DMS153 treated with DMSO at 0.1 percent for 48 hours (cell line): ENCODE measurements at regions not wholly inside any gene's neighbourhood (a gene's known extent, or its start where the extent isn't known, plus 50 kb on each side); places are given as distances from the start of the nearest gene placed in this dataset.

Experiments used
- DNase-seq: peaks from one replicate; lab custom pipeline; 2025; ENCODE audit not compliant: unreplicated experiment; lab: John Stamatoyannopoulos, UW

- no peak for DNase-seq
Observed at GRCh38 chr5:36355516-36355915, 53.8 kb upstream of the RANBP3L start.

- DNase-seq = no peak
Observed at GRCh38 chr5:36356915-36357314, 55.2 kb upstream of the RANBP3L start.

DNA sequence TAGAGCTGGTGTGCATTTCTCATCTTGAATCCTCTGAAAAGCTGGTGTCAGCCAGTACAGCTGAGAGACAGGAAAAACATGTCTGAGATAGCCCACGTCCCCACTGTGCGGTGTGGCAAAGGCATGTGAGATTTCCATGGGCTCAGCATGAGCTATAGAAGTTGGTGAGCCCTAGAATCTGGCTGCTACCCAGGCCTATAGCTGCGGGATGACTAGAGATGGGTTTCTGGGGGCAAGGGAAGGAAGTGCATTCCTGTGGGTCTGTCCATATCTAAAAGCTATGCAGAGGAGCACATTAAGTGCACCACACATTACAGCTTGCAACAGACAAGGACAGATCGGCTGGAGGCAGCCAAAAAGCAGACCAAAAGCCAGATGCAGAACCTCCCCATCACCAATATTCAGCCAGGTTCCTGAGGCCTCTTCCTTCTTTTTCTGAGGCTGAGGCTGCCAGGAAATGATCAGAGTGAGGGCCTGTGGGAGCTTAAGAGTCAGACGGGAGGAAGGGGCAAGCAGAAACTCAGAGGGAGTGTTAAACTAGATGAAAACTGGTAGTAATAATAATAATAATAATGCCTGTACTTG is 55.8 kb upstream of the RANBP3L start:
- DNase-seq = no peak

- DNase-seq = no peak
Observed at GRCh38 chr5:36359267-36359666, 57.6 kb upstream of the RANBP3L start.

DNA sequence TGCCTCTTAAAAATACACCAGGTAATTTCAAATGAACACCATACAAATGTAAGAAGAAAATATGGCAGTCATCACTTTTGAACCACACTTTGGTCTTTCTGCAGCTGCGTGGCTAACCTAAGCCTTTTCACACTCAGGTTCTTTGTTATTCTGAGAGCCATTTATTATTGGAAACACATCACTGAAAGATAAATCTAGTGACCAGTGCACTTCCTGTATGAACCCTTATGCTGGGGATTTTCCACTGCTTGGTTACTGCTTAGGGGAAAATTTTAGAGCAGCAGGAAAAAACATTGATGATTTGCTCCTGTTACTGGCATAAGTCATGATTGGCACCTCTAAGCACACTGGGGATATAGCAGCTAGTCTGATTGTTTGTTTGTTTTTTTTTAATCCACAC is 58.6 kb upstream of the RANBP3L start:
- no peak for DNase-seq

DNA sequence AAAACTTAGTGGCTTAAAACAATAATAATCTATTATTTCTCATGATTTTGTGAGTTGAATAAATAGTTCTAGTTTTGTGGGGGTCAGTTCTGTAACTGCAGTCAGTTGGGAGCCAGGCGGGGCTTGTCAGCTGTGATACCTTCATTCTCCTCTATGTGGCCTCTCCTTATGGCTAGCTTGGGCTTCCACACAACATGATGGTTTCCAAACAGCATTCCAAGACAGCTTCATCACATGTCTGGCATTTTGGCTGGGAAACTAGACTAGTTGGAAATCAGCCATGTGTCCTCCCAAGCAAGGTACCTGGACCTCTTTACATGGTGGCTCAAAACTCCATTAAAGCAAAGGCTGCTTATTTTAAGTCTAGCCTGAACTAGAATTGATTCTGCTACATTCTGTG is 61.4 kb upstream of the RANBP3L start:
- DNase-seq = no peak

GRCh38 chr5:36363744-36364143 is 62.0 kb upstream of the RANBP3L start:
- no peak for DNase-seq

- no peak for DNase-seq
Observed at GRCh38 chr5:36364473-36364872, 62.8 kb upstream of the RANBP3L start.

- no peak for DNase-seq
Observed at GRCh38 chr5:36365896-36366295, 64.2 kb upstream of the RANBP3L start.

DNA sequence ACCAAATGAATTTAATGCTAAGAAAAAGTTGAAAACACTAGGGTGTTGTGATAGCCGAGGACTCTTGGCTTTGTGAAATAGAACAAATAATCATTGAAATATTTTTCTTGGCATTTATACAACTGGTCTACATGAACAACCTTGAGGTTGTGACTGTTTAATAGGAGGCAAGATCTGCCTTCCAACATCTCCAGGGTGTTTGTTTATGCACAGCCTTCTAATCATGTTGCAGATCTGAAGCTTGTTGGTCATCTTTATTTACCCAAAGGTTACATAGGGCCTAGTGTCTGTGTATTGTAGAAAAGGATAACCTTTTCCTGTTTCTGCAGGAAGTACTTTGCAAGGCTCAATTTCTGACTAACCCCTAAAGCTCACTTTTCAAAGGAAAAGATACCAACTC is 65.2 kb upstream of the RANBP3L start:
- no peak for DNase-seq

- no peak for DNase-seq
Observed at GRCh38 chr5:36367524-36367923, 65.8 kb upstream of the RANBP3L start.

DNA sequence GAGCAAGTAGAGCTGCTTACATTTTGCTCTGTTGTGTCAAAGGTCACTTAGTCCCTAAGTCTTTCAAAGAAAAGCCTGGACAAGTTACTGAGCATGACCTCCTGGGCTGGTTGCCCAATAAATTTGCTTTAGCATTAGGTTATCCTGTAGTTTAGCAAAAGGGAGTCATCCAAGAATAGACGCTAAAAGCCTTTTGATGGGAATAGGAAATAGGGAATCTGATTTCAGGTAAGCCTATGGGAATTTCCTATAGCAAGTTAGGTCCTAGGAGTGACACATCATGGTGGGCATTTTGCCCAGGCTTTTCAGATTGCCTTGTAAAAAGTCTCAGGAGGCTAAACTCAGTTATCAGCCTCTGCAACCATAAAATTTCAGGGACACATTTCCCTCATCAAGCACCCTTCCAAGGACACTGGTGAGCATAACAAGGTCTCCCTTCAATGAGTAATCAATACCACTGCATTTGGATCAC is 67.6 kb upstream of the RANBP3L start:
- no peak for DNase-seq

- DNase-seq = no peak
Observed at GRCh38 chr5:36370073-36370472, 68.4 kb upstream of the RANBP3L start.

DNA sequence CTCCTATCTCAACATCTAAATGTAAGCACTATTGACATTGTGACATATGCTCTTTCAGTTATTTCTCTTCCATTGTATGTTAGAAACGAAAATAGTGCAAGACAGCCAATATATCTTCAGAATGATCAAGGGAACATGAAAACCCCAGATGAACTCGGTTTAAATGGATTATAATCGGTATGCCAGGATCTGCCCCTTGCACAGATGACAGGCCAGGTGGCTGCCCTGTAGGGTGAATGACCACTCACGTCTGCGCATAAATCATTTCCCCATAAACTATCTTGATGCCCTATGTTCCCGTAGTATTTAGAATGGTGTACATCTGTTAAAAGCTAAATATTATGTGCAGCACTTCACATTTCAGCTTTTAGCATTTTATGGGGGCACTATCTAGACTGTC is 69.7 kb upstream of the RANBP3L start:
- DNase-seq = no peak

- DNase-seq = no peak
Observed at GRCh38 chr5:36373527-36374086, 71.9 kb upstream of the RANBP3L start.

- DNase-seq = no peak
Observed at GRCh38 chr5:36374266-36374862, 72.7 kb upstream of the RANBP3L start.

DNA sequence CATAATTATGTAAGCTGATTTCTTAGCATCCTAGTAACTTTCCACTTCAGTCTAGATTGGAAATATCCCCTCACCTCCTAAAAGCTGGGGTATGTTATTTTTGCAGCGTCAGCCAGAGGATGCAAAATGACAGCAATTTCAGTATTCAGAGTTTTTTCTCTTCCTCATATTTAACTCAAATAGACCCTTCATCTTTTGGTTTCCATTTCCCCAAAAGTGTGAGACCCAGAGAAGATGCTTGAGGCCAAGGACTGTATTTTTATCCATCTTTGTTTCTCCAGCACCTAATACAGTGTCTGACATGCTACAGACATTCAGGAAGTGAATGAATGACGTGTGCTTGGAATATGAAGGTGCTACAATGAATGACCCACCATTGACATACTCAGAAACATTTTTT is 75.5 kb upstream of the RANBP3L start:
- no peak for DNase-seq

DNA sequence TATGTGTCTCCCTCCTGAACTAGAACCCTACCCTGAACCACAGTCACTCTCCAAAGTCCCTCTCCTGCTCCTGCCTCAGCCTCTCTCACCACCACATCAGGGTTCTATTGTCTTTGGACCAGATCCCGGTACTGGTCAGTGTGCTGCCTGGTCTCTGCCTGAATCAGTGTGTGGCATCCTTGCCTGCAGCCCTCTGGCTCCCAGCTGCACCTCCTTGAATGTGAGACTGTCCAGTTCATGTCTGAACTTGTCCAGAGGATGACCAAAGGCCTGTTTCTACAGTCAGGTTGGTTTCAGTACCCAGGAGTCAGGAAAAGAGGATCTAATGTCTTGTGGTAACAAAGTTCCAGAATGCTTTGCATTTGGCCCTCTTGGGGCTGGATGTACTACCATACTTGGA is 76.8 kb upstream of the RANBP3L start:
- no peak for DNase-seq

DNA sequence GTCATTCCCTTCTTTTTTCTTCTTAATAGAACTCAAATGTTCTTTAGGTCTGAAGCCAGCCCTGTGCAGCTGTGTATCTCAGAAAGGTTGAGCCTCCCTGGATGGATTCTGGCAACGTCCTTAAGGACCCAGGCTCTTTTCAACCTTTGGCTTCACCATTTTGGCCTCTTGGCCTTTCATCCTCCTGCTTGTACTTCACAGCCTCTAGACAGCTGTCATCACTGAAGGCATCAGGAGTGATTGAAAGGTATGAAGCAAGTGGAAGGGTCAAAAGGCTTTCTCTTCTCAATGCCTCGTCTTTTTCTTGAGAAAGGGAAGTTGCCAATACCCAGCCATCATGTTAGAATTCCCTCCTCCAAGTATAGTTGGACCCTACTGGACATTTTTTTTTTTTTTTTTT is 81.2 kb upstream of the RANBP3L start:
- no peak for DNase-seq

DNA sequence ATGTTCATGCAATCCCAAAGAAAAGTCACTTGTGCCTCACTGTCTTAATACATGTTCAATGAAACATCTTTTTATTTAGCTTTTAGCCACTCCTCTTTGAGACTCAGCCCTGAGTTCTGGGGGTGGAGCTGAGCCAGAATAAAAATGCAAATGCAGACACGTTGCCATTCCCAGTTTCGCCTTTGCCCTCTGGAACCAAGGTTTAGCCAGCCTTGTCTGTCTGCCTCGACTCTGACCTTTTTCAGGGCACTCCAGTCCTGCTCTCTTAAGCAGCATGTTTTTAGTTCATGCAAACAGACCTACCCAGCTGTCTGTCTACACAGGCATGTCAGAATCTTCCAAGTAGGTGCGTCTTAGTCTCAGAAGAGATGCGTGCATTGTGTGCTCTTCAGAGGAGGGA is 82.2 kb upstream of the RANBP3L start:
- DNase-seq = no peak

DNA sequence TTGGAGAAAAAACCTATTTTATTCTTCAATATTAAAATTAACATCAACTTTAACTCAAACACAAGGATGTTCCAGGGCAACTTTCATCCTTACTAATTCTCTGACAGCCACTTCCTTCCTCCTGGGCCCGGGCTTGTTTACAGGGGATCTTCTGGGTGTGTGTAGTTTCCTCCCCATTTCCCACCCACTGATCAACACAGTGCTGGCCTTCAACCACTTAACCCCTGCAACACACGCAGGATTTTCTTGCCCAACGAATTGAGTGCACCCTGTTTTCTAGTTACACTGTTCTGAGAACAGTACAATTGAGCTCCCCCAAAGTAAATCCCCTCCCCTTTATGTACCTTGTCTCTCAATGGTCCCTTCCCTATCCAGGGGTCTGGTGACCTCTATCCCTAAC is 83.1 kb upstream of the RANBP3L start:
- DNase-seq = no peak

- no peak for DNase-seq
Observed at GRCh38 chr5:36385495-36385894, 83.8 kb upstream of the RANBP3L start.

DNA sequence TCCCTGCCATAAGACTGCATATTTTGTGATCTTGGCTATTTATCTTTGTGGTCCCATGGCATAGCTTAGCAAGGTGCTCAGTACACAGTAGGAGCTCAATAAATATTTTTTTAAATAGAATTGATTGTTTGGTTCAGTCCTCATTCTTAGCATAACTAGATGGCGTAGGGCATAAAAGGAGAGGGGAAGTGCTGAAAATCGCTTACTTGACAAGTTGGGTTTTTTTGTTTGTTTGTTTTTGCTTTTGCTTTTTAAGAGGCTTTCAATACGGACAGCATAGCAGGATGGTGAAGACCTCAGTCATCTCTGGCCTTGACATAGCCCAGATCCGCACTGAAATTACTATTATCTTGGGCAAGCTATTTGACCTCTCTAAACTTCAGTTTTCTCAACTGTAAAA is 86.6 kb upstream of the RANBP3L start:
- DNase-seq = no peak
